OCI-LY3 (cell line): ENCODE measurements at regions not wholly inside any gene's neighbourhood (a gene's known extent, or its start where the extent isn't known, plus 50 kb on each side); places are given as distances from the start of the nearest gene placed in this dataset.

Experiments used
- CTCF ChIP-seq: fragments of 200-600, 300-600 bp; sonication (generic); IDR thresholded peaks from 2 replicates; pipeline ENCODE4 v1.5.1; 2014; ENCODE audit warnings: antibody characterized with exemption, low read length, low read depth
- EZH2phosphoT487 ChIP-seq: fragments of 200-600 bp; shearing (Covaris generic); IDR thresholded peaks from 2 replicates; pipeline ENCODE4 v1.6.1; 2018; ENCODE audit warnings: antibody characterized with exemption, mixed run types, low read depth

- TF ChIP-seq CTCF (no peak), EZH2phosphoT487 (no peak)
These were observed 691.1 kb downstream of the UQCRFS1 start for GRCh38 chr19:28521614-28522544.
